ENCODE measurements at regions not wholly inside any gene's neighbourhood (a gene's known extent, or its start where the extent isn't known, plus 50 kb on each side); places are given as distances from the start of the nearest gene placed in this dataset.
"Not testable (repeated sequence)": the region's sequence is repeated elsewhere in the genome, so short reads cannot be mapped to it uniquely, and the experiment has no call there.

- Mint-ChIP-seq H3K27ac (ENCODE audit: low read depth, unreplicated experiment) (no peak overlapping the region), H3K9me3 (ENCODE audit: unreplicated experiment) (no peaks in the 10 kb centered on the region), H3K4me1 (ENCODE audit: insufficient read depth, unreplicated experiment) (no peaks in the 10 kb centered on the region), H3K27me3 (ENCODE audit: insufficient read depth, unreplicated experiment) (no peaks in the 10 kb centered on the region), H3K4me3 (ENCODE audit: unreplicated experiment) (no peak overlapping the region), H3K36me3 (ENCODE audit: insufficient read depth, unreplicated experiment) (no peaks in the 10 kb centered on the region)
- CTCF ChIA-PET, result interaction anchor here (2.6 kb wide), 1 partner anchor 8 kb away, joined by 13 read pairs; no protein-coding TSS in a partner anchor
- DNase-seq (ENCODE audit: unreplicated experiment), result no peak
- intact Hi-C loops (cut with micrococcal nuclease), result no loop called here
- no peak for TF ChIP-seq CTCF (IDR thresholded peaks at IDR 0.05; ENCODE audit: unreplicated experiment)
- POLR2A ChIA-PET, result no interaction called here
- BruUV-seq (replicated peaks), result no TSS peak
These were observed 54.4 kb upstream of the LGR5 start for GRCh38 chr12:71385155-71385554.

- H3K27me3 Mint-ChIP-seq (ENCODE audit: insufficient read depth, unreplicated experiment); H3K36me3 Mint-ChIP-seq (ENCODE audit: insufficient read depth, unreplicated experiment); H3K4me3 Mint-ChIP-seq (ENCODE audit: unreplicated experiment); H3K9me3 Mint-ChIP-seq (ENCODE audit: unreplicated experiment); DNase-seq (ENCODE audit: unreplicated experiment); POLR2A ChIA-PET; intact Hi-C loops (cut with micrococcal nuclease); BruUV-seq (replicated peaks); H3K27ac Mint-ChIP-seq (ENCODE audit: low read depth, unreplicated experiment); H3K4me1 Mint-ChIP-seq (ENCODE audit: insufficient read depth, unreplicated experiment): not testable (repeated sequence)
- CTCF ChIA-PET, result interaction anchor here (0.5 to 0.6 kb wide), 2 partner anchors 95 to 130 kb away, joined by 4 read pairs; no protein-coding TSS in a partner anchor
These were observed 62.8 kb upstream of the LGR5 start for GRCh38 chr12:71376711-71377355.

DNA sequence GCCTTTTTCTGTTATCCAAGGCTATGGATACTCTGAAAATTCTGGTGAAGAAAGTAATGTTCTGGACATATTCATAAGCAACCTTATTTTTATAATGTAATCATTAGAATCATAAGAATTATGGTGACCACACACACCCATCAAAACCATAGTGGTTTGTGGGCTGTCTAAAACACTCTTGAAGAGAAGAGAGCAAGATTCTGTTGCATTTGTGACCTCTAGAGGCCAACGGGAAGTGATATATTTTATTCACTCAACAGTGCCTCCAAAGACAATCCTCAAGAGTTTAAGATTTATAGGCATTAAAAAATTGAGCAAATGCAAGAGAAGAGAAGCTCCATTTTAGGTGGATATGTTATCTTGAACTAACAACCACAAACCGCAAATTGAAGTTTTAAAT, 68.5 kb upstream of the LGR5 start:
- H3K9me3 Mint-ChIP-seq (ENCODE audit: unreplicated experiment), result no peaks in the 10 kb centered on the region
- intact Hi-C loops (cut with micrococcal nuclease), result loop anchor here (1.0 kb wide), 1 partner anchor 154 kb away; no protein-coding TSS in a partner anchor
- no peaks in the 10 kb centered on the region for H3K4me1 Mint-ChIP-seq (ENCODE audit: insufficient read depth, unreplicated experiment)
- POLR2A ChIA-PET, result no interaction called here
- no peak overlapping the region for H3K27ac Mint-ChIP-seq (ENCODE audit: low read depth, unreplicated experiment)
- CTCF ChIA-PET, result interaction anchor here (0.6 to 2.8 kb wide), 9 partner anchors 10 to 775 kb away, joined by 3 to 23 read pairs (median 3); no protein-coding TSS in a partner anchor
- no TSS peak for BruUV-seq (replicated peaks)
- no peaks in the 10 kb centered on the region for H3K27me3 Mint-ChIP-seq (ENCODE audit: insufficient read depth, unreplicated experiment)
- peak; percentile 16 for DNase-seq (ENCODE audit: unreplicated experiment)
- H3K4me3 Mint-ChIP-seq (ENCODE audit: unreplicated experiment), result no peak overlapping the region
- no peaks in the 10 kb centered on the region for H3K36me3 Mint-ChIP-seq (ENCODE audit: insufficient read depth, unreplicated experiment)
- TF ChIP-seq CTCF (IDR thresholded peaks at IDR 0.05; ENCODE audit: unreplicated experiment), result peak; percentile 15

DNA sequence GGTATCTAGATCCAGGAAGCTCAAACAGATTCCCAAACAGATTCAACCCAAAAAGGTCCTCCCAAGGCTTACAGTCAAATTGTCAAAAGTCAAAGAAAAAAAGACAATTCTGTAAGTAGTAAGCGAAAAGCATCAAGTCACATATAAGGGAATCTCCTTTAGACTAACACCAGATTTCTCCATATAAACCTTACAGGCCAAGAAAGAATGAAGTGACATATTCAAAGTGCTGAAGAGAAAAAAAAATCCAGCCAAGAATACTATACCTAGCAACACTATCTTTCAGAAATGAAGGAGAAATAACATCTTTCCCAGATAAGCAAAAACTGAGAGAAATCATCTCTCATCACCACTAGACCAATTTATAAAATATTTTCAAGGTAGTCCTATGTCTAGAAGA, 79.6 kb upstream of the LGR5 start:
- H3K36me3 Mint-ChIP-seq (ENCODE audit: insufficient read depth, unreplicated experiment), result no peaks in the 10 kb centered on the region
- CTCF ChIA-PET, result no interaction called here

More for the DNA sequence above, 79.6 kb upstream of the LGR5 start:
- intact Hi-C loops (cut with micrococcal nuclease), result no loop called here
- BruUV-seq (replicated peaks), result no TSS peak
- no peaks in the 10 kb centered on the region for H3K27me3 Mint-ChIP-seq (ENCODE audit: insufficient read depth, unreplicated experiment)
- POLR2A ChIA-PET, result interaction anchor here (0.6 kb wide), 1 partner anchor 33 kb away, joined by 3 read pairs; no protein-coding TSS in a partner anchor
- TF ChIP-seq CTCF (IDR thresholded peaks at IDR 0.05; ENCODE audit: unreplicated experiment), result no peak
- no peaks in the 10 kb centered on the region for H3K4me1 Mint-ChIP-seq (ENCODE audit: insufficient read depth, unreplicated experiment)
- no peak overlapping the region for H3K27ac Mint-ChIP-seq (ENCODE audit: low read depth, unreplicated experiment)
- peaks cover 21% of the 10 kb centered on the region for H3K9me3 Mint-ChIP-seq (ENCODE audit: unreplicated experiment)
- DNase-seq (ENCODE audit: unreplicated experiment), result no peak
- H3K4me3 Mint-ChIP-seq (ENCODE audit: unreplicated experiment), result no peak overlapping the region
